HL-60 (cell line): ENCODE measurements at regions not wholly inside any gene's neighbourhood (a gene's known extent, or its start where the extent isn't known, plus 50 kb on each side); places are given as distances from the start of the nearest gene placed in this dataset.

Experiments used
- DNase-seq, 2 experiments: peaks; one replicate each; pipeline ENCODE4 v3.0.0-alpha.2; 2010 to 2020; ENCODE audit warnings: low read depth in 1 of 2, low spot score in 1 of 2
- H3K27ac ChIP-seq: fragments of 250-450 bp; sonication (Bioruptor Pico); replicated peaks from 2 replicates; pipeline ENCODE4 v1.5.1; 2020; ENCODE audit warnings: mild to moderate bottlenecking, moderate library complexity
- H3K27me3 ChIP-seq: fragments of 250-450 bp; sonication (Bioruptor Pico); 2 replicates; pipeline ENCODE4 v1.5.1; 2021; ENCODE audit warnings: mild to moderate bottlenecking, moderate library complexity; ENCODE audit not compliant: insufficient read depth, poor library complexity, severe bottlenecking
- H3K4me3 ChIP-seq: replicated peaks from 2 replicates; pipeline ENCODE4 v1.5.1; 2011; ENCODE audit warnings: mild to moderate bottlenecking, control low read depth, low read length; ENCODE audit not compliant: insufficient read depth
- CTCF ChIP-seq: IDR thresholded peaks from one replicate; pipeline ENCODE4 v1.5.1; 2011; ENCODE audit warnings: low read length, control low read depth, inconsistent platforms; ENCODE audit not compliant: insufficient read depth
- GABPA ChIP-seq: IDR thresholded peaks from 2 replicates; pipeline ENCODE4 v1.6.1; 2012; ENCODE audit warnings: low read depth
- POLR2AphosphoS5 ChIP-seq: IDR thresholded peaks from 2 replicates; pipeline ENCODE4 v1.6.1; 2012; ENCODE audit warnings: low read depth
- REST ChIP-seq: IDR thresholded peaks from 2 replicates; pipeline ENCODE4 v1.6.1; 2012; ENCODE audit warnings: low read depth; ENCODE audit not compliant: insufficient replicate concordance
- SPI1 ChIP-seq: IDR thresholded peaks from 2 replicates; pipeline ENCODE4 v1.6.1; 2012; ENCODE audit warnings: low read depth, mild to moderate bottlenecking, borderline replicate concordance

- no peak overlapping the region for H3K27ac ChIP-seq
- DNase-seq, result no peak
- H3K4me3 ChIP-seq, result no peak overlapping the region
- no peak for TF ChIP-seq SPI1
- no peak for TF ChIP-seq POLR2AphosphoS5
- no peak for TF ChIP-seq GABPA
- no peak for TF ChIP-seq REST
- TF ChIP-seq CTCF, result no peak
- no peaks in the 10 kb centered on the region for H3K27me3 ChIP-seq
These were observed 363.8 kb upstream of the RASGRP1 start for GRCh38 chr15:38928431-38928830.

- no peak overlapping the region for H3K27ac ChIP-seq
- no peak for DNase-seq
These were observed 366.4 kb upstream of the RASGRP1 start for GRCh38 chr15:38930851-38931572.

More at GRCh38 chr15:38930851-38931572, 366.4 kb upstream of the RASGRP1 start:
- Histone ChIP-seq H3K4me3 (no peak overlapping the region), H3K27me3 (no peaks in the 10 kb centered on the region)
- no peak for TF ChIP-seq SPI1
- TF ChIP-seq GABPA, result no peak
- TF ChIP-seq POLR2AphosphoS5, result no peak
- no peak for TF ChIP-seq REST
- no peak for TF ChIP-seq CTCF
